ENCODE measurements at regions not wholly inside any gene's neighbourhood (a gene's known extent, or its start where the extent isn't known, plus 50 kb on each side); places are given as distances from the start of the nearest gene placed in this dataset.

- TF ChIP-seq SIN3A (IDR thresholded peaks at IDR 0.05; ENCODE audit: borderline replicate concordance, insufficient read depth, low read length) (no peak), POLR2AphosphoS5 (IDR thresholded peaks at IDR 0.05; ENCODE audit: low read depth, low read length) (no peak), FOXP2 (optimal IDR thresholded peaks at IDR 0.05; ENCODE audit: borderline replicate concordance, extremely low read depth, extremely low read length, insufficient read depth) (no peak), REST (IDR thresholded peaks at IDR 0.05; ENCODE audit: insufficient read depth in 1 of 2, low read depth in 2 of 2, low read length in 2 of 2) (no peak), TAF1 (IDR thresholded peaks at IDR 0.05; ENCODE audit: borderline replicate concordance, insufficient read depth, low read length) (no peak)
Observed at GRCh38 chr10:43873717-43874116, 225.0 kb upstream of the ZNF32 start.

GRCh38 chr10:43872644-43873043 is 224.0 kb upstream of the ZNF32 start:
- TF ChIP-seq POLR2AphosphoS5 (IDR thresholded peaks at IDR 0.05; ENCODE audit: low read depth, low read length) (no peak), FOXP2 (optimal IDR thresholded peaks at IDR 0.05; ENCODE audit: borderline replicate concordance, extremely low read depth, extremely low read length, insufficient read depth) (no peak), REST (IDR thresholded peaks at IDR 0.05; ENCODE audit: insufficient read depth in 1 of 2, low read depth in 2 of 2, low read length in 2 of 2) (no peak), SIN3A (IDR thresholded peaks at IDR 0.05; ENCODE audit: borderline replicate concordance, insufficient read depth, low read length) (no peak), TAF1 (IDR thresholded peaks at IDR 0.05; ENCODE audit: borderline replicate concordance, insufficient read depth, low read length) (no peak)

- TF ChIP-seq FOXP2 (optimal IDR thresholded peaks at IDR 0.05; ENCODE audit: borderline replicate concordance, extremely low read depth, extremely low read length, insufficient read depth) (no peak), REST (IDR thresholded peaks at IDR 0.05; ENCODE audit: insufficient read depth in 1 of 2, low read depth in 2 of 2, low read length in 2 of 2) (no peak), SIN3A (IDR thresholded peaks at IDR 0.05; ENCODE audit: borderline replicate concordance, insufficient read depth, low read length) (no peak), TAF1 (IDR thresholded peaks at IDR 0.05; ENCODE audit: borderline replicate concordance, insufficient read depth, low read length) (no peak), POLR2AphosphoS5 (IDR thresholded peaks at IDR 0.05; ENCODE audit: low read depth, low read length) (no peak)
Observed at GRCh38 chr10:43871545-43871944, 222.9 kb upstream of the ZNF32 start.

GRCh38 chr10:43870968-43871439 is 222.3 kb upstream of the ZNF32 start:
- TF ChIP-seq FOXP2 (optimal IDR thresholded peaks at IDR 0.05; ENCODE audit: borderline replicate concordance, extremely low read depth, extremely low read length, insufficient read depth) = no peak

GRCh38 chr10:43869669-43870322 is 221.1 kb upstream of the ZNF32 start:
- TF ChIP-seq SIN3A (IDR thresholded peaks at IDR 0.05; ENCODE audit: borderline replicate concordance, insufficient read depth, low read length) = no peak
- TF ChIP-seq POLR2AphosphoS5 (IDR thresholded peaks at IDR 0.05; ENCODE audit: low read depth, low read length) = no peak
- TF ChIP-seq FOXP2 (optimal IDR thresholded peaks at IDR 0.05; ENCODE audit: borderline replicate concordance, extremely low read depth, extremely low read length, insufficient read depth) = no peak
- no peak for TF ChIP-seq TAF1 (IDR thresholded peaks at IDR 0.05; ENCODE audit: borderline replicate concordance, insufficient read depth, low read length)
- TF ChIP-seq REST (IDR thresholded peaks at IDR 0.05; ENCODE audit: insufficient read depth in 1 of 2, low read depth in 2 of 2, low read length in 2 of 2) = no peak
